HepG2 (cell line): ENCODE measurements at regions not wholly inside any gene's neighbourhood (a gene's known extent, or its start where the extent isn't known, plus 50 kb on each side); places are given as distances from the start of the nearest gene placed in this dataset.

Source experiments
- ATAC-seq: fragments of 200-7000 bp; cut with Tn5 transposase; 3 replicates; pipeline ENCODE4 v1.9.1; 2020; ENCODE audit warnings: mild to moderate bottlenecking, moderate library complexity
- BruUV-seq: library from RNA; stranded (reverse); fragments of 400-500 nt; replicated peaks from 2 replicates; lab custom pipeline; 2021; lab: Mats Ljungman, UMichigan
- CTCF ChIA-PET: fragments of 300-600 bp; formaldehyde crosslinking; extraction: SDS; loops from one replicate; lab custom pipeline; 2021; ENCODE audit warnings: low total read pairs, inconsistent platforms, low intra/inter-chr PET ratio; lab: Yijun Ruan, JAX
- POLR2A ChIA-PET: fragments of 350-600 bp; sonication (Branson Sonifier 250); formaldehyde crosslinking; loops from one replicate; lab custom pipeline; 2020; ENCODE audit warnings: antibody characterized with exemption, inconsistent platforms; lab: Yijun Ruan, JAX
- DNase-seq: peaks from one replicate; pipeline ENCODE4 v3.0.0-alpha.2; 2015; ENCODE audit warnings: low spot score
- FAIRE-seq: peaks from 3 replicates; lab custom pipeline; 2011; peaks lifted over from hg19 to GRCh38; lab: Jason Lieb, UNC
- H2AFZ ChIP-seq: one replicate; pipeline ENCODE4 v1.6.1; 2011; ENCODE audit warnings: low read length, inconsistent platforms
- H3K27ac ChIP-seq: fragments of 300-600 bp; 3 replicates; pipeline ENCODE4 v1.8.0; 2011; ENCODE audit warnings: mixed run types, mild to moderate bottlenecking, mixed read lengths, low read length, inconsistent platforms; ENCODE audit not compliant: insufficient read depth; ENCODE audit errors: extremely low read length
- H3K27me3 ChIP-seq, 2 experiments: fragments of 200-600 bp in 1 of 2; 2 replicates in 1 of 2; 3 replicates in 1 of 2; pipeline versions ENCODE4 v1.6.0 to v1.8.0; 2011; ENCODE audit warnings: low read length in 2 of 2, mild to moderate bottlenecking in 2 of 2, moderate library complexity in 2 of 2, inconsistent platforms in 1 of 2; ENCODE audit not compliant: insufficient read depth in 2 of 2, control insufficient read depth in 1 of 2
- H3K36me3 ChIP-seq, 2 experiments: fragments of 200-600 bp in 1 of 2; replicated peaks in 1 of 2; 2 replicates in 1 of 2; 3 replicates in 1 of 2; pipeline versions ENCODE4 v1.5.1 to v1.8.0; 2011; ENCODE audit warnings: low read length in 2 of 2, inconsistent platforms in 1 of 2; ENCODE audit not compliant: insufficient read depth in 2 of 2, control insufficient read depth in 1 of 2
- H3K4me1 ChIP-seq: 2 replicates; pipeline ENCODE4 v1.5.1; 2012; ENCODE audit warnings: low read length, inconsistent platforms; ENCODE audit not compliant: insufficient read depth
- H3K4me2 ChIP-seq: 2 replicates; pipeline ENCODE4 v1.6.0; 2011; ENCODE audit warnings: low read depth, low read length, inconsistent platforms
- H3K4me3 ChIP-seq, 3 experiments: fragments of 200-600 bp in 1 of 3; sonication (generic), shearing (Covaris generic) in 1 of 3; replicated peaks in 1 of 3; 2 replicates each; pipeline ENCODE4 v1.5.1; 2011 to 2016; ENCODE audit warnings: low read length in 3 of 3, inconsistent platforms in 2 of 3, low read depth in 2 of 3, mild to moderate bottlenecking in 2 of 3, control low read depth in 1 of 3, mixed read lengths in 1 of 3; ENCODE audit not compliant: insufficient read depth in 1 of 3
- H3K79me2 ChIP-seq: one replicate; pipeline ENCODE4 v1.6.1; 2011; ENCODE audit warnings: low read length, inconsistent platforms; ENCODE audit not compliant: insufficient read depth
- H3K9ac ChIP-seq: 2 replicates; pipeline ENCODE4 v1.6.0; 2011; ENCODE audit warnings: mild to moderate bottlenecking, low read depth, low read length, inconsistent platforms; ENCODE audit not compliant: insufficient read depth
- H3K9me3 ChIP-seq: 2 replicates; pipeline ENCODE4 v1.5.1; 2012; ENCODE audit warnings: mild to moderate bottlenecking, low read length
- H4K20me1 ChIP-seq: 2 replicates; pipeline ENCODE4 v1.6.0; 2011; ENCODE audit warnings: inconsistent platforms, mild to moderate bottlenecking, low read length, moderate library complexity; ENCODE audit not compliant: insufficient read depth
- ATM ChIP-seq: fragments of 450-650 bp; IDR thresholded peaks from 2 replicates; pipeline ENCODE4 v1.7.1; 2017; ENCODE audit warnings: mild to moderate bottlenecking, borderline replicate concordance
- BCL6 ChIP-seq: IDR thresholded peaks from 2 replicates; pipeline ENCODE4 v1.6.1; 2016; ENCODE audit warnings: missing genetic modification reagents, missing compliant biosample characterization
- CREM ChIP-seq, 2 experiments: sonication (generic) in 1 of 2; formaldehyde crosslinking in 1 of 2; IDR thresholded peaks; 2 replicates each; pipeline versions ENCODE4 v1.4.0 to v1.6.1; 2016 to 2020; ENCODE audit warnings: antibody characterized with exemption in 1 of 2, mild to moderate bottlenecking in 1 of 2, missing genetic modification reagents in 1 of 2
- KAT7 ChIP-seq: IDR thresholded peaks from 2 replicates; pipeline ENCODE4 v1.6.1; 2018; ENCODE audit warnings: borderline replicate concordance, missing compliant biosample characterization
- KLF6 ChIP-seq: IDR thresholded peaks from 2 replicates; pipeline ENCODE4 v1.8.0; 2016; ENCODE audit warnings: missing biosample characterization, missing genetic modification reagents
- MIXL1 ChIP-seq: IDR thresholded peaks from 2 replicates; pipeline ENCODE4 v1.6.1; 2016
- MLLT10 ChIP-seq: sonication (generic); formaldehyde crosslinking; IDR thresholded peaks from 2 replicates; pipeline ENCODE4 v1.4.0; 2020; ENCODE audit warnings: missing genetic modification reagents
- PHF21A ChIP-seq: sonication (generic); formaldehyde crosslinking; IDR thresholded peaks from 2 replicates; pipeline ENCODE4 v1.5.0; 2020; ENCODE audit warnings: mild to moderate bottlenecking, missing genetic modification reagents
- RFX5 ChIP-seq: IDR thresholded peaks from 2 replicates; pipeline ENCODE4 v1.6.1; 2011; ENCODE audit warnings: low read depth, low read length, improper control_type of control experiment
- THYN1 ChIP-seq: sonication (generic); formaldehyde crosslinking; IDR thresholded peaks from 2 replicates; pipeline ENCODE4 v1.8.1; 2023; ENCODE audit warnings: low read depth, mild to moderate bottlenecking, moderate library complexity, missing genetic modification reagents, borderline replicate concordance
- ZNF136 ChIP-seq: sonication (generic); formaldehyde crosslinking; IDR thresholded peaks from 2 replicates; pipeline ENCODE4 v1.8.1; 2022; ENCODE audit warnings: low read depth, mild to moderate bottlenecking, moderate library complexity, missing genetic modification reagents
- ZNF224 ChIP-seq: sonication (generic); formaldehyde crosslinking; IDR thresholded peaks from 2 replicates; pipeline ENCODE4 v1.5.0; 2020; ENCODE audit warnings: mild to moderate bottlenecking, missing genetic modification reagents
- ZNF782 ChIP-seq: sonication (generic); formaldehyde crosslinking; IDR thresholded peaks from 2 replicates; pipeline ENCODE4 v1.4.0; 2020; ENCODE audit warnings: missing genetic modification reagents, mild to moderate bottlenecking, borderline replicate concordance
- ZNF83 ChIP-seq: sonication (generic); formaldehyde crosslinking; IDR thresholded peaks from 2 replicates; pipeline ENCODE4 v1.4.0; 2020; ENCODE audit warnings: missing genetic modification reagents, mild to moderate bottlenecking, borderline replicate concordance
- ZNF839 ChIP-seq: sonication (generic); formaldehyde crosslinking; IDR thresholded peaks from 2 replicates; pipeline ENCODE4 v1.4.0; 2020; ENCODE audit warnings: missing genetic modification reagents, mild to moderate bottlenecking, borderline replicate concordance
- WGBS: methylation state at CpG from one replicate; pipeline ENCODE4 v1.1.6; 2017; ENCODE audit warnings: low lambda C conversion rate; 5-methylcytosine and 5-hydroxymethylcytosine counted together
- in situ Hi-C: cut with HindIII; loops from 2 replicates; pipeline ENCODE4 v1.10.0; 2017; ENCODE audit warnings: low pct_unique_long_range_greater_than_20kb; ENCODE audit not compliant: extremely low pct_ligation_motif_present
- intact Hi-C: fragments of 100-400 bp; cut with micrococcal nuclease; formaldehyde crosslinking; loops from one replicate; pipeline ENCODE4 v1.10.0; 2022; ENCODE audit not compliant: unreplicated experiment
- TF ChIP-seq, protein P1 (sequence below): sonication (generic); formaldehyde crosslinking; IDR thresholded peaks from 2 replicates; pipeline ENCODE4 v1.4.0; 2020; ENCODE audit warnings: missing genetic modification reagents
- TF ChIP-seq, protein P2 (sequence below): sonication (generic); formaldehyde crosslinking; IDR thresholded peaks from 2 replicates; pipeline ENCODE4 v1.4.0; 2020; ENCODE audit warnings: missing genetic modification reagents
- TF ChIP-seq, protein P3 (sequence below): IDR thresholded peaks from 2 replicates; pipeline ENCODE4 v1.6.1; 2016; ENCODE audit warnings: low read depth
- TF ChIP-seq, protein P4 (sequence below): sonication (generic); formaldehyde crosslinking; IDR thresholded peaks from 2 replicates; pipeline ENCODE4; 2020; ENCODE audit warnings: missing genetic modification reagents, mild to moderate bottlenecking, borderline replicate concordance
- TF ChIP-seq, protein P5 (sequence below): sonication (generic); formaldehyde crosslinking; IDR thresholded peaks from 2 replicates; pipeline ENCODE4 v1.8.1; 2023; ENCODE audit warnings: mild to moderate bottlenecking, missing genetic modification reagents

DNA sequence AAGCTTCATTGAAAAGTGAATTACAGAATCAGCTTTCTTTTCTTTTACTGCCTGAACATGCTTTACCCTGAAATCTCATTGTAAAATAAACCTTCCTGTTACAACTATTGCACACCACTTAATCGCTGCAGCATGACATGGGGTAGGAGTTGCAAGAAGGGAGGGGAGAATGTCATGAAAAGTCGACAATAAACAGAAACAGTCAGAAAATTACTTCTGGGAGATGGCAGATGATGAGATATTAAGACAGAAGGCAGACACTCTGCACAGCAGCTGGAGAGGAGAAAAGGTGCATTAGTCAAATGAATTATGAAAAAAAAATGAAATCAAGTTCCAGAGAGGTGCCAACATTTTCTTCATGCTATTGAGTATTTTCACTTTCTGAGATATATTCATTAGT lies 287.7 kb downstream of the PCDH7 start:
- WGBS: 0% methylated on average over 2 of the region's 2 CpGs
- no peaks in the 10 kb centered on the region for H3K9me3 ChIP-seq
- H3K36me3 ChIP-seq: no peaks in the 10 kb centered on the region
- no peaks in the 10 kb centered on the region for H3K79me2 ChIP-seq
- POLR2A ChIA-PET: no interaction called here
- H2AFZ ChIP-seq: no peak overlapping the region
- BruUV-seq: no TSS peak
- CTCF ChIA-PET: no interaction called here
- H3K27me3 ChIP-seq: no peaks in the 10 kb centered on the region
- no peaks in the 10 kb centered on the region for H3K4me1 ChIP-seq
- no peak overlapping the region for H3K9ac ChIP-seq
- H3K4me2 ChIP-seq: no peak overlapping the region
- in situ Hi-C loops: no loop called here
- no peak overlapping the region for H3K27ac ChIP-seq
- FAIRE-seq (no peak), ATAC-seq (no peak)
- H4K20me1 ChIP-seq: no peaks in the 10 kb centered on the region
- no peak overlapping the region for H3K4me3 ChIP-seq
- intact Hi-C loops: no loop called here
- TF ChIP-seq, protein P1, sequence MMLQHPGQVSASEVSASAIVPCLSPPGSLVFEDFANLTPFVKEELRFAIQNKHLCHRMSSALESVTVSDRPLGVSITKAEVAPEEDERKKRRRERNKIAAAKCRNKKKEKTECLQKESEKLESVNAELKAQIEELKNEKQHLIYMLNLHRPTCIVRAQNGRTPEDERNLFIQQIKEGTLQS (CRISPR knock-in tag): no peak
- TF ChIP-seq ZNF224 (CRISPR knock-in tag) (no peak), KLF6 (CRISPR knock-in tag) (no peak), MIXL1 (CRISPR knock-in tag) (no peak), BCL6 (CRISPR knock-in tag) (no peak), ZNF136 (CRISPR knock-in tag) (no peak), ZNF83 (CRISPR knock-in tag) (no peak), CREM (IDR thresholded peaks at IDR 0.05) (no peak), CREM (CRISPR knock-in tag; IDR thresholded peaks at IDR 0.05) (no peak), THYN1 (CRISPR knock-in tag) (no peak), RFX5 (no peak), ZNF839 (CRISPR knock-in tag) (no peak), PHF21A (CRISPR knock-in tag) (no peak), KAT7 (CRISPR knock-in tag) (no peak), ATM (no peak), ZNF782 (CRISPR knock-in tag) (no peak), MLLT10 (no peak)
- TF ChIP-seq, protein P2, sequence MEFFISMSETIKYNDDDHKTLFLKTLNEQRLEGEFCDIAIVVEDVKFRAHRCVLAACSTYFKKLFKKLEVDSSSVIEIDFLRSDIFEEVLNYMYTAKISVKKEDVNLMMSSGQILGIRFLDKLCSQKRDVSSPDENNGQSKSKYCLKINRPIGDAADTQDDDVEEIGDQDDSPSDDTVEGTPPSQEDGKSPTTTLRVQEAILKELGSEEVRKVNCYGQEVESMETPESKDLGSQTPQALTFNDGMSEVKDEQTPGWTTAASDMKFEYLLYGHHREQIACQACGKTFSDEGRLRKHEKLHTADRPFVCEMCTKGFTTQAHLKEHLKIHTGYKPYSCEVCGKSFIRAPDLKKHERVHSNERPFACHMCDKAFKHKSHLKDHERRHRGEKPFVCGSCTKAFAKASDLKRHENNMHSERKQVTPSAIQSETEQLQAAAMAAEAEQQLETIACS (CRISPR knock-in tag): no peak
- TF ChIP-seq, protein P3, sequence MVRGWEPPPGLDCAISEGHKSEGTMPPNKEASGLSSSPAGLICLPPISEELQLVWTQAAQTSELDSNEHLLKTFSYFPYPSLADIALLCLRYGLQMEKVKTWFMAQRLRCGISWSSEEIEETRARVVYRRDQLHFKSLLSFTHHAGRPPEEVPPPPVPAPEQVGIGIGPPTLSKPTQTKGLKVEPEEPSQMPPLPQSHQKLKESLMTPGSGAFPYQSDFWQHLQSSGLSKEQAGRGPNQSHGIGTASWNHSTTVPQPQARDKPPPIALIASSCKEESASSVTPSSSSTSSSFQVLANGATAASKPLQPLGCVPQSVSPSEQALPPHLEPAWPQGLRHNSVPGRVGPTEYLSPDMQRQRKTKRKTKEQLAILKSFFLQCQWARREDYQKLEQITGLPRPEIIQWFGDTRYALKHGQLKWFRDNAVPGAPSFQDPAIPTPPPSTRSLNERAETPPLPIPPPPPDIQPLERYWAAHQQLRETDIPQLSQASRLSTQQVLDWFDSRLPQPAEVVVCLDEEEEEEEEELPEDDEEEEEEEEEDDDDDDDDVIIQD (CRISPR knock-in tag): no peak
- TF ChIP-seq, protein P4, sequence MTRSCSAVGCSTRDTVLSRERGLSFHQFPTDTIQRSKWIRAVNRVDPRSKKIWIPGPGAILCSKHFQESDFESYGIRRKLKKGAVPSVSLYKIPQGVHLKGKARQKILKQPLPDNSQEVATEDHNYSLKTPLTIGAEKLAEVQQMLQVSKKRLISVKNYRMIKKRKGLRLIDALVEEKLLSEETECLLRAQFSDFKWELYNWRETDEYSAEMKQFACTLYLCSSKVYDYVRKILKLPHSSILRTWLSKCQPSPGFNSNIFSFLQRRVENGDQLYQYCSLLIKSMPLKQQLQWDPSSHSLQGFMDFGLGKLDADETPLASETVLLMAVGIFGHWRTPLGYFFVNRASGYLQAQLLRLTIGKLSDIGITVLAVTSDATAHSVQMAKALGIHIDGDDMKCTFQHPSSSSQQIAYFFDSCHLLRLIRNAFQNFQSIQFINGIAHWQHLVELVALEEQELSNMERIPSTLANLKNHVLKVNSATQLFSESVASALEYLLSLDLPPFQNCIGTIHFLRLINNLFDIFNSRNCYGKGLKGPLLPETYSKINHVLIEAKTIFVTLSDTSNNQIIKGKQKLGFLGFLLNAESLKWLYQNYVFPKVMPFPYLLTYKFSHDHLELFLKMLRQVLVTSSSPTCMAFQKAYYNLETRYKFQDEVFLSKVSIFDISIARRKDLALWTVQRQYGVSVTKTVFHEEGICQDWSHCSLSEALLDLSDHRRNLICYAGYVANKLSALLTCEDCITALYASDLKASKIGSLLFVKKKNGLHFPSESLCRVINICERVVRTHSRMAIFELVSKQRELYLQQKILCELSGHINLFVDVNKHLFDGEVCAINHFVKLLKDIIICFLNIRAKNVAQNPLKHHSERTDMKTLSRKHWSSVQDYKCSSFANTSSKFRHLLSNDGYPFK (CRISPR knock-in tag): no peak
- TF ChIP-seq, protein P5, sequence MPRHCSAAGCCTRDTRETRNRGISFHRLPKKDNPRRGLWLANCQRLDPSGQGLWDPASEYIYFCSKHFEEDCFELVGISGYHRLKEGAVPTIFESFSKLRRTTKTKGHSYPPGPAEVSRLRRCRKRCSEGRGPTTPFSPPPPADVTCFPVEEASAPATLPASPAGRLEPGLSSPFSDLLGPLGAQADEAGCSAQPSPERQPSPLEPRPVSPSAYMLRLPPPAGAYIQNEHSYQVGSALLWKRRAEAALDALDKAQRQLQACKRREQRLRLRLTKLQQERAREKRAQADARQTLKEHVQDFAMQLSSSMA (CRISPR knock-in tag): no peak
- TF ChIP-seq, all 625 proteins: peak for 0
- no peak for DNase-seq
